Fibroblast of skin of right biceps (primary cell): ENCODE measurements at regions not wholly inside any gene's neighbourhood (a gene's known extent, or its start where the extent isn't known, plus 50 kb on each side); places are given as distances from the start of the nearest gene placed in this dataset.
"Not testable (repeated sequence)": the region's sequence is repeated elsewhere in the genome, so short reads cannot be mapped to it uniquely, and the experiment has no call there.

Experiments used
- DNase-seq: peaks from one replicate; pipeline ENCODE4 v3.0.0-alpha.2; 2013

- no peak for DNase-seq
These were observed 53.5 kb downstream of the FSCB start for GRCh38 chr14:44453433-44454171.

- DNase-seq, result not testable (repeated sequence)
These were observed 56.9 kb downstream of the FSCB start for GRCh38 chr14:44450232-44450631.

GRCh38 chr14:44449680-44450079, 57.4 kb downstream of the FSCB start:
- no peak for DNase-seq

- DNase-seq, result no peak
These were observed 58.1 kb downstream of the FSCB start for GRCh38 chr14:44448951-44449358.

GRCh38 chr14:44446965-44447364, 60.1 kb downstream of the FSCB start:
- DNase-seq, result no peak

GRCh38 chr14:44444454-44444853, 62.6 kb downstream of the FSCB start:
- no peak for DNase-seq

- DNase-seq, result no peak
These were observed 68.1 kb downstream of the FSCB start for GRCh38 chr14:44438936-44439335.

GRCh38 chr14:44438221-44438620, 68.9 kb downstream of the FSCB start:
- no peak for DNase-seq

GRCh38 chr14:44436458-44436857, 70.6 kb downstream of the FSCB start:
- no peak for DNase-seq

- DNase-seq, result no peak
These were observed 78.7 kb downstream of the FSCB start for GRCh38 chr14:44428231-44428945.

- DNase-seq, result no peak
These were observed 84.4 kb downstream of the FSCB start for GRCh38 chr14:44422699-44423098.

- DNase-seq, result no peak
These were observed 86.9 kb downstream of the FSCB start for GRCh38 chr14:44420226-44420625.

GRCh38 chr14:44418856-44419255, 88.2 kb downstream of the FSCB start:
- no peak for DNase-seq

GRCh38 chr14:44417809-44418208, 89.3 kb downstream of the FSCB start:
- DNase-seq, result no peak

GRCh38 chr14:44414646-44415045, 92.4 kb downstream of the FSCB start:
- no peak for DNase-seq

- no peak for DNase-seq
These were observed 94.1 kb downstream of the FSCB start for GRCh38 chr14:44412858-44413569.

GRCh38 chr14:44405011-44405486, 102.0 kb downstream of the FSCB start:
- peak; percentile 10 for DNase-seq

GRCh38 chr14:44404599-44404998, 102.5 kb downstream of the FSCB start:
- DNase-seq, result no peak

- DNase-seq, result peak; percentile 24
These were observed 103.0 kb downstream of the FSCB start for GRCh38 chr14:44404036-44404435.

- no peak for DNase-seq
These were observed 103.9 kb downstream of the FSCB start for GRCh38 chr14:44403193-44403592.

GRCh38 chr14:44396226-44396625, 110.9 kb downstream of the FSCB start:
- DNase-seq, result no peak

GRCh38 chr14:44392984-44393383, 114.1 kb downstream of the FSCB start:
- no peak for DNase-seq

- no peak for DNase-seq
These were observed 118.8 kb downstream of the FSCB start for GRCh38 chr14:44388306-44388705.

- DNase-seq, result no peak
These were observed 121.2 kb downstream of the FSCB start for GRCh38 chr14:44385906-44386305.
